ENCODE measurements at regions not wholly inside any gene's neighbourhood (a gene's known extent, or its start where the extent isn't known, plus 50 kb on each side); places are given as distances from the start of the nearest gene placed in this dataset.

DNA sequence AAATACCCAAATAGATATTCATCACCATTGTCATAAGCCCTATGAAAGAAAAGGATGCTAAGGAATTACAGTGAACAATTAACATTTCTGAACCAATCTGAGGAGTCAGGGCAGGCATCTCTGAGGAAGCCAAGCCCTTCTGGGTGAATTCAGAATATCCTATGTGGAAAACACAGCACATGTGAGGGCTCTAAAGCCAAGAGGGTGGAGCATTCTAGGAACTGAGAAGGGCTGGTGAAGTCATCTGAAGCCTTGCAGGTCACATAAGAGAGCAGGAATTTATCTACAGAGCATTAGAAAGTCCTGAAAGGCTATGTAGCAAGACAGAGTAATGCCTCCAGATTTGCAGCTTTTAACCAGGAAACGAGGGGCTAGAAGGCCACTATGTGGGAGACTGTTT lies 195.7 kb downstream of the SPATA18 start:
- TF ChIP-seq, protein P1, sequence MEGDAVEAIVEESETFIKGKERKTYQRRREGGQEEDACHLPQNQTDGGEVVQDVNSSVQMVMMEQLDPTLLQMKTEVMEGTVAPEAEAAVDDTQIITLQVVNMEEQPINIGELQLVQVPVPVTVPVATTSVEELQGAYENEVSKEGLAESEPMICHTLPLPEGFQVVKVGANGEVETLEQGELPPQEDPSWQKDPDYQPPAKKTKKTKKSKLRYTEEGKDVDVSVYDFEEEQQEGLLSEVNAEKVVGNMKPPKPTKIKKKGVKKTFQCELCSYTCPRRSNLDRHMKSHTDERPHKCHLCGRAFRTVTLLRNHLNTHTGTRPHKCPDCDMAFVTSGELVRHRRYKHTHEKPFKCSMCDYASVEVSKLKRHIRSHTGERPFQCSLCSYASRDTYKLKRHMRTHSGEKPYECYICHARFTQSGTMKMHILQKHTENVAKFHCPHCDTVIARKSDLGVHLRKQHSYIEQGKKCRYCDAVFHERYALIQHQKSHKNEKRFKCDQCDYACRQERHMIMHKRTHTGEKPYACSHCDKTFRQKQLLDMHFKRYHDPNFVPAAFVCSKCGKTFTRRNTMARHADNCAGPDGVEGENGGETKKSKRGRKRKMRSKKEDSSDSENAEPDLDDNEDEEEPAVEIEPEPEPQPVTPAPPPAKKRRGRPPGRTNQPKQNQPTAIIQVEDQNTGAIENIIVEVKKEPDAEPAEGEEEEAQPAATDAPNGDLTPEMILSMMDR (IDR thresholded peaks at IDR 0.05) = no peak
- no peak for TF ChIP-seq POLR2A (IDR thresholded peaks at IDR 0.05)
